ENCODE measurements at regions not wholly inside any gene's neighbourhood (a gene's known extent, or its start where the extent isn't known, plus 50 kb on each side); places are given as distances from the start of the nearest gene placed in this dataset.

GRCh38 chr1:223486366-223486765 is 93.2 kb downstream of the CCDC185 start:
- Mint-ChIP-seq H3K4me3 (ENCODE audit: unreplicated experiment) (no peak overlapping the region), H3K36me3 (ENCODE audit: low read depth, unreplicated experiment) (no peaks in the 10 kb centered on the region), H3K9me3 (ENCODE audit: unreplicated experiment) (no peaks in the 10 kb centered on the region), H3K4me1 (ENCODE audit: low read depth, unreplicated experiment) (peaks cover 12% of the 10 kb centered on the region), H3K27me3 (ENCODE audit: low read depth, unreplicated experiment) (peaks cover 31% of the 10 kb centered on the region), H3K27ac (ENCODE audit: unreplicated experiment) (no peak overlapping the region)
- FAIRE-seq (no peak), DNase-seq (ENCODE audit: low read depth) (no peak)
- no peak overlapping the region for H3K9ac ChIP-seq (ENCODE audit: low read length)
- TF ChIP-seq, protein P1, sequence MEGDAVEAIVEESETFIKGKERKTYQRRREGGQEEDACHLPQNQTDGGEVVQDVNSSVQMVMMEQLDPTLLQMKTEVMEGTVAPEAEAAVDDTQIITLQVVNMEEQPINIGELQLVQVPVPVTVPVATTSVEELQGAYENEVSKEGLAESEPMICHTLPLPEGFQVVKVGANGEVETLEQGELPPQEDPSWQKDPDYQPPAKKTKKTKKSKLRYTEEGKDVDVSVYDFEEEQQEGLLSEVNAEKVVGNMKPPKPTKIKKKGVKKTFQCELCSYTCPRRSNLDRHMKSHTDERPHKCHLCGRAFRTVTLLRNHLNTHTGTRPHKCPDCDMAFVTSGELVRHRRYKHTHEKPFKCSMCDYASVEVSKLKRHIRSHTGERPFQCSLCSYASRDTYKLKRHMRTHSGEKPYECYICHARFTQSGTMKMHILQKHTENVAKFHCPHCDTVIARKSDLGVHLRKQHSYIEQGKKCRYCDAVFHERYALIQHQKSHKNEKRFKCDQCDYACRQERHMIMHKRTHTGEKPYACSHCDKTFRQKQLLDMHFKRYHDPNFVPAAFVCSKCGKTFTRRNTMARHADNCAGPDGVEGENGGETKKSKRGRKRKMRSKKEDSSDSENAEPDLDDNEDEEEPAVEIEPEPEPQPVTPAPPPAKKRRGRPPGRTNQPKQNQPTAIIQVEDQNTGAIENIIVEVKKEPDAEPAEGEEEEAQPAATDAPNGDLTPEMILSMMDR (IDR thresholded peaks at IDR 0.05; ENCODE audit: insufficient read depth, low read depth, low read length) = no peak
- no peak for TF ChIP-seq EZH2 (IDR thresholded peaks at IDR 0.05; ENCODE audit: insufficient read depth, low read length)
- no peaks in the 10 kb centered on the region for H3K79me2 ChIP-seq (ENCODE audit: insufficient read depth, low read length)
- H3K36me3 ChIP-seq (ENCODE audit: insufficient read depth, low read length) = no peaks in the 10 kb centered on the region
- H4K20me1 ChIP-seq (ENCODE audit: insufficient read depth, low read length) = no peaks in the 10 kb centered on the region
- H3K4me1 ChIP-seq (ENCODE audit: insufficient read depth, low read length) = no peaks in the 10 kb centered on the region
- no peak overlapping the region for H3K27ac ChIP-seq (ENCODE audit: low read depth, low read length)
- no peak overlapping the region for H2AFZ ChIP-seq (ENCODE audit: low read depth, low read length)
- H3K4me3 ChIP-seq (ENCODE audit: insufficient read depth, low read depth, low read length) = no peak overlapping the region
- H3K9me3 ChIP-seq (ENCODE audit: insufficient read depth, low read depth, low read length) = no peaks in the 10 kb centered on the region
- no peak overlapping the region for H3K4me2 ChIP-seq (ENCODE audit: low read length)
- peaks cover 6% of the 10 kb centered on the region for H3K27me3 ChIP-seq (ENCODE audit: insufficient read depth, low read length)

- H4K20me1 ChIP-seq (ENCODE audit: insufficient read depth, low read length) = no peaks in the 10 kb centered on the region
- Mint-ChIP-seq H3K9me3 (ENCODE audit: unreplicated experiment) (no peaks in the 10 kb centered on the region), H3K27ac (ENCODE audit: unreplicated experiment) (no peak overlapping the region), H3K36me3 (ENCODE audit: low read depth, unreplicated experiment) (no peaks in the 10 kb centered on the region), H3K27me3 (ENCODE audit: low read depth, unreplicated experiment) (peaks cover 30% of the 10 kb centered on the region), H3K4me3 (ENCODE audit: unreplicated experiment) (no peak overlapping the region), H3K4me1 (ENCODE audit: low read depth, unreplicated experiment) (peaks cover 12% of the 10 kb centered on the region)
- H3K27ac ChIP-seq (ENCODE audit: low read depth, low read length) = no peak overlapping the region
- H2AFZ ChIP-seq (ENCODE audit: low read depth, low read length) = no peak overlapping the region
- no peak overlapping the region for H3K4me3 ChIP-seq (ENCODE audit: insufficient read depth, low read depth, low read length)
- FAIRE-seq (no peak), DNase-seq (ENCODE audit: low read depth) (no peak)
- H3K4me2 ChIP-seq (ENCODE audit: low read length) = no peak overlapping the region
- no peaks in the 10 kb centered on the region for H3K9me3 ChIP-seq (ENCODE audit: insufficient read depth, low read depth, low read length)
- H3K79me2 ChIP-seq (ENCODE audit: insufficient read depth, low read length) = no peaks in the 10 kb centered on the region
- TF ChIP-seq EZH2 (IDR thresholded peaks at IDR 0.05; ENCODE audit: insufficient read depth, low read length) = no peak
- TF ChIP-seq, protein P1 (IDR thresholded peaks at IDR 0.05; ENCODE audit: insufficient read depth, low read depth, low read length) = no peak
- H3K4me1 ChIP-seq (ENCODE audit: insufficient read depth, low read length) = no peaks in the 10 kb centered on the region
- H3K36me3 ChIP-seq (ENCODE audit: insufficient read depth, low read length) = no peaks in the 10 kb centered on the region
- H3K27me3 ChIP-seq (ENCODE audit: insufficient read depth, low read length) = peaks cover 6% of the 10 kb centered on the region
- H3K9ac ChIP-seq (ENCODE audit: low read length) = no peak overlapping the region
Measured at GRCh38 chr1:223486932-223487886, 94.0 kb downstream of the CCDC185 start.

DNA sequence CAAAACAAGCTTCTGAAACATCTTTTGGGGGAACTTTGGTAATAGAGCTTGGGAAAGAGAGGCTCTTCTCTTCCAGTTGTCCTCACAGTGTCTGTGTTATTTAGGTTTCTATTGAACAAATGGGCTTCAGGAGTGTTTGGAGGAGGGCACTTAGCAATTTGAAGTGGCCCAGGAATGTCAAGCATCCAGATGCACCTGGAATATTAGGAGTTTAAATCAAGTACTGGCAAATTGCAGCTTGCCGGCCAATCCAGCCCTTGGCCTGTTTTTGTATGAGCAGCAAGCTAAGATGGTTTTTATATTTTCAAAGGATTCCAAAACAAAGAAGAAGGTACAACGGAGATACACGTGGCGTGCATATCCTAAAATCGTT is 94.7 kb downstream of the CCDC185 start:
- DNase-seq (ENCODE audit: low read depth) (no peak), FAIRE-seq (no peak)
- Histone ChIP-seq H4K20me1 (ENCODE audit: insufficient read depth, low read length) (no peaks in the 10 kb centered on the region), H3K4me1 (ENCODE audit: insufficient read depth, low read length) (no peaks in the 10 kb centered on the region), H3K9ac (ENCODE audit: low read length) (no peak overlapping the region), H3K27me3 (ENCODE audit: insufficient read depth, low read length) (peaks cover 6% of the 10 kb centered on the region), H3K27ac (ENCODE audit: low read depth, low read length) (no peak overlapping the region), H3K4me2 (ENCODE audit: low read length) (no peak overlapping the region), H3K36me3 (ENCODE audit: insufficient read depth, low read length) (no peaks in the 10 kb centered on the region), H3K9me3 (ENCODE audit: insufficient read depth, low read depth, low read length) (no peaks in the 10 kb centered on the region), H2AFZ (ENCODE audit: low read depth, low read length) (no peak overlapping the region), H3K4me3 (ENCODE audit: insufficient read depth, low read depth, low read length) (no peak overlapping the region), H3K79me2 (ENCODE audit: insufficient read depth, low read length) (no peaks in the 10 kb centered on the region)
- no peak overlapping the region for H3K27ac Mint-ChIP-seq (ENCODE audit: unreplicated experiment)
- H3K27me3 Mint-ChIP-seq (ENCODE audit: low read depth, unreplicated experiment) = peaks cover 31% of the 10 kb centered on the region
- H3K36me3 Mint-ChIP-seq (ENCODE audit: low read depth, unreplicated experiment) = no peaks in the 10 kb centered on the region
- peaks cover 12% of the 10 kb centered on the region for H3K4me1 Mint-ChIP-seq (ENCODE audit: low read depth, unreplicated experiment)
- no peak for TF ChIP-seq EZH2 (IDR thresholded peaks at IDR 0.05; ENCODE audit: insufficient read depth, low read length)
- TF ChIP-seq, protein P1 (IDR thresholded peaks at IDR 0.05; ENCODE audit: insufficient read depth, low read depth, low read length) = no peak
- H3K9me3 Mint-ChIP-seq (ENCODE audit: unreplicated experiment) = no peaks in the 10 kb centered on the region
- H3K4me3 Mint-ChIP-seq (ENCODE audit: unreplicated experiment) = no peak overlapping the region

Measured in astrocyte (in vitro differentiated cells and primary cell).